ENCODE measurements at regions not wholly inside any gene's neighbourhood (a gene's known extent, or its start where the extent isn't known, plus 50 kb on each side); places are given as distances from the start of the nearest gene placed in this dataset.

DNA sequence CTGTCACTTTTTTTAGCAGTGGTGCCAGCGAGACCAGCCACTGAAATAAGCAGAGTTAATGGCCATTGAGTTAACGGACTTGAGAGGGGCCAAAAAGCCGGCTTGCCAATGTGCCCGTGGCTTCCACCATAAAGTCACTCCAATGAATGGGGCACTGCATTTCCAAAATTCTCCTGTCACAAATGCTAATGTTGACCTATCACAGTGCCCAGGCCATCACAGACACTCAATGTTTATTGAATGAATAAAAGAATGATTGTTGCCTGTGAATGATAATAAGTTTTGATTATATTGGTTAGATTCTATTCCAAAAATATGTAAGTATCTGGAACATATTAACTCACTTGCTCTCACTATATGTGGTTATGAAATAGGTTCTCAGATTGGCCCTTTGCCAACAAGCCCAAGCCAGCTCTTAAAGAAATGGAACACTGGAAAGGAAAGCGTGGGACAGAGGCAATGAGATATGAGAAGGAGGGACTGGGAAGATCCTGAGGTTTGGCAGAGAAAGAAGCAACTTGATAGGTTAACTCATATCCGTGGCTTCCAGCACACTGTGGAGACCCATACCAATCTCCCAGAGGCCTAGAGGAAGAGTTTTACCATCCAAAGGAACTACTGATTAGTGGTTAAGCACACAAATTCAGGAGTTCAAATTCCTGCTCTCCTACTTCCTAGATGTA is 108.7 kb downstream of the BTG1 start:
- Mint-ChIP-seq H3K27me3 (ENCODE audit: low read depth) (no peaks in the 10 kb centered on the region), H3K36me3 (no peaks in the 10 kb centered on the region), H3K4me1 (peaks cover 35% of the 10 kb centered on the region), H3K9me3 (no peaks in the 10 kb centered on the region), H3K27ac (no peak overlapping the region), H3K4me3 (no peak overlapping the region)
- TF ChIP-seq, protein P1, sequence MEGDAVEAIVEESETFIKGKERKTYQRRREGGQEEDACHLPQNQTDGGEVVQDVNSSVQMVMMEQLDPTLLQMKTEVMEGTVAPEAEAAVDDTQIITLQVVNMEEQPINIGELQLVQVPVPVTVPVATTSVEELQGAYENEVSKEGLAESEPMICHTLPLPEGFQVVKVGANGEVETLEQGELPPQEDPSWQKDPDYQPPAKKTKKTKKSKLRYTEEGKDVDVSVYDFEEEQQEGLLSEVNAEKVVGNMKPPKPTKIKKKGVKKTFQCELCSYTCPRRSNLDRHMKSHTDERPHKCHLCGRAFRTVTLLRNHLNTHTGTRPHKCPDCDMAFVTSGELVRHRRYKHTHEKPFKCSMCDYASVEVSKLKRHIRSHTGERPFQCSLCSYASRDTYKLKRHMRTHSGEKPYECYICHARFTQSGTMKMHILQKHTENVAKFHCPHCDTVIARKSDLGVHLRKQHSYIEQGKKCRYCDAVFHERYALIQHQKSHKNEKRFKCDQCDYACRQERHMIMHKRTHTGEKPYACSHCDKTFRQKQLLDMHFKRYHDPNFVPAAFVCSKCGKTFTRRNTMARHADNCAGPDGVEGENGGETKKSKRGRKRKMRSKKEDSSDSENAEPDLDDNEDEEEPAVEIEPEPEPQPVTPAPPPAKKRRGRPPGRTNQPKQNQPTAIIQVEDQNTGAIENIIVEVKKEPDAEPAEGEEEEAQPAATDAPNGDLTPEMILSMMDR (IDR thresholded peaks at IDR 0.05; ENCODE audit: unreplicated experiment): no peak
- DNase-seq (ENCODE audit: low spot score in 2 of 2, unreplicated experiment in 2 of 2): no peak

DNA sequence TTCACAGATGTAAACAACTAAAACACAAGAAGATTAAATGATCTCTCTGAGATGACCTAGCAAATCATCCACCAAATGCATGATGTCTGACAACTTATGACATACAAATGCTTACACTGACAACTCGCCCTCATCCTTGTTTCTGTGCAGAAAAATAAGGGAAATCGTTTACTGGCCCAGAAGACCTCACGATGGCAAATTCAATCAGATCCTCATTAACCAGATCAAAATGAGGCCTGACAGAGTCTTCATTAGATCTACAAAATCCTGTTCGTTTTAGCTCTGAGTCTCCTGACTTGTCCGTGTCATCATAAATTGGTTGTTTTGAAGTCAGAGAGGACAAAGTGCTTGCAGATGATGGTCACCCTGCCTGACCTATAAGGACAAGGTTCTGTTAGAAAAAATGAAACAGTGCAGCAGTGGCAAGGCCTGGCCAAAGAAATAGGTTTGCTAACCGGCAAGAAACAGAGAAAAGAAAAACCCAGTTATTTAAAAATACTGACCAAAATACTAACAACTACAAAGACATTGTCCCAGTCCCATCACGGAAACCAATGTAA is 109.5 kb downstream of the BTG1 start:
- no peak overlapping the region for H3K4me3 Mint-ChIP-seq

DNA sequence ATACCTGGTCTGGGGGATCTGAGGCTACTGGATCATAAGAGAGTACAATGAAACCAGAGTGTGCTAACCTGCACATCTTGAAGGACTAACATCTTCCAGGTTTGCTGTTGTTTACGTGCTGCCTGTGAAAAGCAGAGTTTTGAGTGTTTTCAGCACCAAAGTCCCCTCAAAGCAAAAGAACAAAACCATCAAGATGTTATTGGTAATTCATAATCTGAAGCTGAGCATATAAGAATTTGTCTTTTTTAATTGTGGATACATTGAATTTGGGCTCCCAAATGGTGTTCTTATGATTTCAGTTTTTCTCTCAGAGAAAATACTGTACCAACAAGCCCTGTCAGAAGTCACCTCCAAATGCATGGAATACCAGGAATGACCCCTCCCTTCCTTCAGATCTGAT is 110.2 kb downstream of the BTG1 start:
- H3K27me3 Mint-ChIP-seq (ENCODE audit: low read depth): no peaks in the 10 kb centered on the region
- DNase-seq (ENCODE audit: low spot score in 2 of 2, unreplicated experiment in 2 of 2): no peak
- H3K4me1 Mint-ChIP-seq: peaks cover 39% of the 10 kb centered on the region
- peak overlapping the region; percentile 93 for H3K27ac Mint-ChIP-seq
- no peaks in the 10 kb centered on the region for H3K36me3 Mint-ChIP-seq
- H3K9me3 Mint-ChIP-seq: no peaks in the 10 kb centered on the region
- peak overlapping the region; percentile 11 for H3K4me3 Mint-ChIP-seq
- TF ChIP-seq, protein P1 (IDR thresholded peaks at IDR 0.05; ENCODE audit: unreplicated experiment): no peak

More for the DNA sequence above, 109.5 kb downstream of the BTG1 start:
- H3K27me3 Mint-ChIP-seq (ENCODE audit: low read depth): no peaks in the 10 kb centered on the region
- no peaks in the 10 kb centered on the region for H3K36me3 Mint-ChIP-seq
- TF ChIP-seq, protein P1 (IDR thresholded peaks at IDR 0.05; ENCODE audit: unreplicated experiment): no peak
- peaks cover 35% of the 10 kb centered on the region for H3K4me1 Mint-ChIP-seq
- no peak for DNase-seq (ENCODE audit: low spot score in 2 of 2, unreplicated experiment in 2 of 2)
- H3K9me3 Mint-ChIP-seq: no peaks in the 10 kb centered on the region
- H3K27ac Mint-ChIP-seq: peak overlapping the region; percentile 93

DNA sequence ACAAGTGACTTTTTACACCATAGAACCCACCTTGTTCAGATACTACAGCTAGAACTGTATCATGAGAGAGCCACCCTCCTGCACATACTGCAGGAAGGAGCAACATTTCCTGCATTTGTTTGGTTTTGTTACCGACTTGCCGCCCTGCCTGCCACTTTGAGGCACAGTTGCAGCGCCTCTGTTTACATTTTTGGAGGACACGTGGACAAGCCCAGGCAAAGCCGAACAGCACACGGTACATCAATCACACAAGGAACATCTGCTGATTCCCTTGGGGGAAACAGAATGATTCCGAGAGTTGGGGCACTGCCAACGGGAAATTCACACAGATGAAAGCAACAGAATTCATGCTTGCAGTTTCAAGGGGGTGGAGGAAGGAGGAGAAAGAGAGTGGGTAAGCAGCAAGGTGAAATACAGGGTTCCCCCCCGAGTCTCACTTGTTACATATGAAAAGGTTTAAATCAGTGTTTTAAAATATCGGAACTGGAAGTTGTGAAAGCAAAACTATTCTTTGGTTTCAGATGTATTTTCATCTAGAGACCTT is 110.7 kb downstream of the BTG1 start:
- H3K4me1 Mint-ChIP-seq: peaks cover 44% of the 10 kb centered on the region
- TF ChIP-seq, protein P1 (IDR thresholded peaks at IDR 0.05; ENCODE audit: unreplicated experiment): no peak
- H3K9me3 Mint-ChIP-seq: no peaks in the 10 kb centered on the region
- H3K4me3 Mint-ChIP-seq: peak overlapping the region; percentile 58
- H3K27me3 Mint-ChIP-seq (ENCODE audit: low read depth): no peaks in the 10 kb centered on the region
- H3K36me3 Mint-ChIP-seq: no peaks in the 10 kb centered on the region
- DNase-seq (ENCODE audit: low spot score in 2 of 2, unreplicated experiment in 2 of 2): peak; percentile 25 to 56
- H3K27ac Mint-ChIP-seq: peak overlapping the region; percentile 93

GRCh38 chr12:92034083-92034482 is 111.6 kb downstream of the BTG1 start:
- no peak for DNase-seq (ENCODE audit: low spot score in 2 of 2, unreplicated experiment in 2 of 2)
- Mint-ChIP-seq H3K27me3 (ENCODE audit: low read depth) (no peaks in the 10 kb centered on the region), H3K27ac (no peak overlapping the region), H3K4me3 (no peak overlapping the region), H3K9me3 (no peaks in the 10 kb centered on the region), H3K36me3 (no peaks in the 10 kb centered on the region), H3K4me1 (peaks cover 52% of the 10 kb centered on the region)
- TF ChIP-seq, protein P1 (IDR thresholded peaks at IDR 0.05; ENCODE audit: unreplicated experiment): no peak

All from mesothelial cell of epicardium (in vitro differentiated cells).